Tibial nerve (tissue), 4 donors: ENCODE measurements at regions not wholly inside any gene's neighbourhood (a gene's known extent, or its start where the extent isn't known, plus 50 kb on each side); places are given as distances from the start of the nearest gene placed in this dataset.

Experiments
- EP300 ChIP-seq, 2 donors: sonication (generic); formaldehyde crosslinking; IDR thresholded peaks; one replicate each; pipeline ENCODE4 v1.6.1; 2017; ENCODE audit warnings: antibody characterized with exemption in 2 of 2, mild to moderate bottlenecking in 1 of 2
- TF ChIP-seq, protein P1 (sequence below), 5 experiments: fragments of 200-600 bp in 3 of 5; fragments of 450-650 bp in 2 of 5; sonication (generic) in 3 of 5; IDR thresholded peaks; one replicate each; pipeline ENCODE4 v1.5.1; 2016 to 2019; ENCODE audit warnings: antibody characterized with exemption in 5 of 5, mild to moderate bottlenecking in 3 of 5, moderate library complexity in 2 of 5

GRCh38 chr10:6320320-6321010 is 117.7 kb downstream of the PFKFB3 start:
- TF ChIP-seq, protein P1, sequence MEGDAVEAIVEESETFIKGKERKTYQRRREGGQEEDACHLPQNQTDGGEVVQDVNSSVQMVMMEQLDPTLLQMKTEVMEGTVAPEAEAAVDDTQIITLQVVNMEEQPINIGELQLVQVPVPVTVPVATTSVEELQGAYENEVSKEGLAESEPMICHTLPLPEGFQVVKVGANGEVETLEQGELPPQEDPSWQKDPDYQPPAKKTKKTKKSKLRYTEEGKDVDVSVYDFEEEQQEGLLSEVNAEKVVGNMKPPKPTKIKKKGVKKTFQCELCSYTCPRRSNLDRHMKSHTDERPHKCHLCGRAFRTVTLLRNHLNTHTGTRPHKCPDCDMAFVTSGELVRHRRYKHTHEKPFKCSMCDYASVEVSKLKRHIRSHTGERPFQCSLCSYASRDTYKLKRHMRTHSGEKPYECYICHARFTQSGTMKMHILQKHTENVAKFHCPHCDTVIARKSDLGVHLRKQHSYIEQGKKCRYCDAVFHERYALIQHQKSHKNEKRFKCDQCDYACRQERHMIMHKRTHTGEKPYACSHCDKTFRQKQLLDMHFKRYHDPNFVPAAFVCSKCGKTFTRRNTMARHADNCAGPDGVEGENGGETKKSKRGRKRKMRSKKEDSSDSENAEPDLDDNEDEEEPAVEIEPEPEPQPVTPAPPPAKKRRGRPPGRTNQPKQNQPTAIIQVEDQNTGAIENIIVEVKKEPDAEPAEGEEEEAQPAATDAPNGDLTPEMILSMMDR (IDR thresholded peaks at IDR 0.05): no peak
- TF ChIP-seq EP300 (IDR thresholded peaks at IDR 0.05): no peak
